Activated T-cell treated with anti-CD3 and anti-CD28 coated beads for 24 hours (primary cell): ENCODE measurements at regions not wholly inside any gene's neighbourhood (a gene's known extent, or its start where the extent isn't known, plus 50 kb on each side); places are given as distances from the start of the nearest gene placed in this dataset.

Experiments used
- DNase-seq: peaks from one replicate; pipeline ENCODE4 v3.0.0-alpha.2; 2020; ENCODE audit warnings: low read depth

DNA sequence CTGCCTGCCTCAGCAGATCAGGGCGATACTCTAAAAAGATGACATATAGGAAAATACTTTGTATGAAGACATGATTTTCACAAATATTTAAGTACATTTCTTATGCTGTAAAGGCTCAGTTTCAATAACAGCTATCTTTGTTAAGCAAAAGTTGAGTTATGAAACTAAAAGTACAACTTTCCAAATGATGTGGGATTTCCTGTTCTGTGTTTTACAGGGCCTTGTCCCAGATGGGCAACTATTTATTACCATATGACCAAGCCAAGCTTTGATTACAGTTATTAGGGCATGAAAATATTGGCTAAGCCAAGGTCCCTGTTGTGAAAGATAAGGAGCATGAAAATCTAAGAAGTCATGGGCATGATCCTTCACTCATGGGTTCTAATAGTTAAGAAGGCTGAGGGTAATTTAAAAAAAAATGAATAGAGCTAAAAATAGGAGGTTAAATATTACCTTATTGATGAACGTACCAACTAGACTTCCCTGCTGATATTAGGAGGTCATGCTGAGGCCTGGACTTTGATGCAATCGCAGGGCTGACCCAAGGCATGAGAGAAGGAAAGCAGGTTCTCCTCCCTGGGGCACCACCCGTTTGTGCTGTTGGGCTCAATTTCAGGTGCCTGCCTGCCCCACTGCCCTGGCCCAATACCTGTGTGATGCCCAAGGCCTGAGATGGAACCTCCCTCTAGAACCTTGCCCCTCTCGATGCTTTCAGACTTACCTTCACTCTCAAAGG lies 294.4 kb upstream of the PRDM1 start:
- no peak for DNase-seq

DNA sequence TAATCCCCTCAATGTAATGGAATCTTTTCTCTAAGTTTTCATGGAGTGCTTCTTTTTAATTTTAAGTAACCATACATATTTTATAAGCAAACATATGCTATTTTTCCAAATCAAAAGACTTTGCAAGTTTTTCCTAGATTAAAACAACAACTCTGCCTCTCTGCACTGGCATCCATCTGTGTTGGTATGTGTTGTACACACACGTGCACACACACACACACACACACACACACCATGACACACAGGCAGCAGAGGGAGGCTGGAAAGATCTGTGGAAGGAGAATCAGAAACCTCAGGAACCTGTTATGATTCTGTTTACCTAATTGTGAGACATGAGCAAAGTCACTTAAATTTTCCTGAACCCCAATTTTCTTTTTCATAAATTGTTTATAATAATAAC lies 295.0 kb upstream of the PRDM1 start:
- no peak for DNase-seq

DNA sequence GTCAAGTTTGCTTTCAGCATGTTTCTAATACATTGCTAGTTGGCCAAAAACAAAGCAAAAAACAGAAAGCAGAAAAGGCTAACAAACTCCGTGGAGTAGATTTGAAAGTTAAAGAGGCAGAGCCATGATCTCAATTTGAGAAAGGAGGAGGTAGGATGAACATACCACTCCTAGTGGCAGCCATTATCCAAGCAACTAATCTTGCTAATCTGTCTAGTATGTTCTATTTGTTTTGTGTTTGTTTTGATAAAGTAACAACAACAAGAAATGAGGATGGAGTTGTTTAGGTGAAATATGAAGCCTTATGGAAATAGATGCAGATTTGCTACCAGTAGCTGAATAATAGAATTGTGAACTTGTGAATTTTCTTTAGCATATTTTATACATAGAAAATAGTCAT lies 295.5 kb upstream of the PRDM1 start:
- DNase-seq = no peak

DNA sequence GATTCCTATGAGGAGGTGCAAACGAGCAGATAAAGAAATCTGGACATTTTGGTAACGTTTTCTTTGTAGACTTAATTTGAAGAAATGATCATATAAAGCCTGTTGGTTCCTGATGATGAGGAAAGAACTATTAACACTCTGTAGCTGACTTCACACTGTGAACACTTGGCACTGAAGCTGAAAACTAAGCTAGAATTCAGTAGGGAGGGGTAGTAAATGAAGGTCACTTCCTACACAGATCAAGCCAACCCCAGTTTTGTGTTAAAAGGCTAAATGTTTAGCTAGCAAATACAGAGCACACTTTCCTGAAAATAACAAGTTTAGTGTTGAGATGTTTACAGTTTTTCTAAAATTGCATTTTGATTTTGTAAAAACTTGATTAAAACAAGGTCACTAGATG lies 296.2 kb upstream of the PRDM1 start:
- no peak for DNase-seq

DNA sequence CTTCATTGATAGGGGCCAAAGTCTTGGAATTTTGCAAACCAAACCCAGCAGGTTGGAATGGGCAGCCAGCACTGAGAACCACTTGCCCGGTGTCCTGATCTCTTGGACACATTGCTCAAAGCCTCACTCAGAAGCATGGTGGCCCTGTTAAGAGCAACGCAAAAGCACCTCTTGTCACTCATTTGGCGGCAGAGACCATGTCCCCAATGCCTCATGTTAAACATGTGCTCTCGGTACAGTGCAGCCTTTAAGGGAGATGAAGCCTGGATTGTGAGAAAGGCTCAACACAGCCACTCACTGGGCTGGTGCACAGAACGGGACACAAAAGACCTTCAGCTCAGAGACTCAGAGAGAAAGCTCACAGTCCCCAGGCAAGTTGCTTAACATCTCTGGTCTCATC lies 298.4 kb upstream of the PRDM1 start:
- DNase-seq = no peak

DNA sequence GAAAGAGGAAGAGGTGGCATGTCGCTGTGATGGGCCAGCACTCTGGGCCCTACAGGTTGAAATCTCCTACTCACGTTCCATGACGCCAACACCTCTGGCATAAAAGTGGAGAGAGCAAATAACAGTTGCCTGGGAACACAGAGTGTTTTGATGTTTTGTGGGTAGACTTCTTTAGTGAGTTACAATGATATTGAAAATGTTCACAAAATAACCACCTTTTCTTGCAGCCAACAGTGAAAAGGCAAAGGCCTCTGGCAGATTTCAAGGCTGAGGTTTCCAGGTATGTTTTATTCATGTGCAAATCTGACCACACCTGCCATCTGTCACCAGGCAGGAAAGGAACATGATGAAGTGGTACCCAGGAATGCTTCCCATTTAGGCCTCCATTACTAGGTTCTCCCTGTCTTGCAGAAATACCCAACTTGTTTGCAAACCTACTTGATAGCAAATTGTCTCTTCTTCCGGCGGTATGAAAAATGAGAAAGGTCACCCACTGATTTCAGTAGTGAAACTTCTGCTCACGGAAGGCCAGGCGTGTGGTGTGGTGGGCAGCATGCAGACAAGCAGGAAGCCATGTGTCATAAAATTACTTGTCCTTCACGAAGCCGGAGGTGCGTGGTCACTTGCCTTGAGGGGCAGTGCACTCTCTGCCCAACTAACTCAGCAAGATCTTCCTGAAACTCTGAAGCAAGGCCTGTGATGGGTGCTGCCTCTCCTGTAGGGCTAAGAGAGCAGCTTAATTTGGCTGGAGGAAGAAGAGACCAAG lies 299.1 kb upstream of the PRDM1 start:
- DNase-seq = no peak

DNA sequence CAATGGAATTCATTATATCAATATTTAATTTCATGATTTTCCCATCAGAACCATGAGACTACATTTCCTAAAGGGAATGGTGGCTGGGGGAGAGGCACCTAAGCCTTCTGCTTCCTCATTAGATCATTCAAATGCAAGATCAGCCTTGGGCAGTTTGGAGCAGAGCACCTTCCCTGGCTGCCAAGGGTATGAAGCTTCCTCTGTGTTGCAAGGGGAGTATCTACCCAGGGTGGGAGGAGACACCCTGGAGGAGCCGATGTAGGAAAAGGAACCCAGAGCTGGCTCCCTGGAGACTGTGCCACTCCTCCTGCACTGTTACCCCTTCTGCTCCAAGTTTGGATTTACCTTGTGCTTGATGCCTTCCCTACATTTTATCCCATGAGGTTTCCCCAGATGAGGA lies 299.7 kb upstream of the PRDM1 start:
- no peak for DNase-seq

DNA sequence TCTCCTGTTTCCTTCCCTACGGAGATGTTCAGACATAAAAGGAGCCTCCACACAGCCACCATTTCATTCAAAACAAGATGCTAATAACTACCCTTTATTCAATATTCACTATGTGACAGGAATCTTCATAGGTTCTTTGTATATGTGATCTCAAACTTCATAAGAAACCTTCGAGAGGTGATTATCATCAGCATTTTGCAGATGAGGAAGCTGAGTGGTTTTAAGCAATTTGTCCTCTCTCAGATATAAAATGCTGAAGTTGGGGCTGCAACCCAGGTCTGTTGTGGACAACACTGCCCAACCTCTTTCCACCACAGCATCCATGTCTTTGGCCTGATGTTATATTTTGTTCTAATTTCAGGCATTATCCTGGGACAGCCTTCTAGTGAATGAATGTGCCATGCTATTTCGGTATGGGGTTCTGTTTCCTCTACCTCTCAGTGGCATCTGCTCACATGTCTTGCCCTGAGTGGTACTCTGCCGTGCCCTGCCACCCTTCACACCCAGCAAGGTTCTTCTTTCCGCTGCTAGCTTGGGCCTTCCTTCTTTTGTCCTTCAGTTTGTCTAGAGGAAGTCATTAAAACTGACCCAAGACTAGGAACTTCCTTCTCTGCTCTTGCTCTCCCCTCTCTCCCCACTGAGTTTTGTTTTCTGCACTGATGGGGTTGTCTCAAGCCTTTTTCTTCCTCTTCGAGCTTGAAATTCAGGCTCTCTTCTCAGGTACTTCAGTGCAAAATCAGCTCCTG lies 300.9 kb upstream of the PRDM1 start:
- no peak for DNase-seq

DNA sequence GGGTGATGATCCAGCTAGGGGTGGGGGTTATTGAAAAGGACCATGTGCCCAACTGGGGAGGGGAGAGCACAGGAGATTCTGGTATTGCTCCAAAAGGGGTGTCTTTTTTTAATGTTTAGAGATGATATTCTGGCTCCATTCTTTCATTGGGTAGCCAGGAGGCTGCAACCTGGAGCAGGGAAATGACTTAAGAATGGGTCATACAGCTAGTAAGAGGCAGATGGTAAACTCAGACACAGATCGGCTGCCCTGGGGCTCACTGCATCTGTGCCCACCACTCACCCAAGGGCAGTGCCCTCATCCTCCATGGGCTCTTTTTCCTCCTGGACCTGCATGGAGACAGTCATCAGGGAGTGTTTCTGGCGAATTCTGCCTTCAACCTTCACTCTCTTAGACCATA lies 302.0 kb upstream of the PRDM1 start:
- no peak for DNase-seq

DNA sequence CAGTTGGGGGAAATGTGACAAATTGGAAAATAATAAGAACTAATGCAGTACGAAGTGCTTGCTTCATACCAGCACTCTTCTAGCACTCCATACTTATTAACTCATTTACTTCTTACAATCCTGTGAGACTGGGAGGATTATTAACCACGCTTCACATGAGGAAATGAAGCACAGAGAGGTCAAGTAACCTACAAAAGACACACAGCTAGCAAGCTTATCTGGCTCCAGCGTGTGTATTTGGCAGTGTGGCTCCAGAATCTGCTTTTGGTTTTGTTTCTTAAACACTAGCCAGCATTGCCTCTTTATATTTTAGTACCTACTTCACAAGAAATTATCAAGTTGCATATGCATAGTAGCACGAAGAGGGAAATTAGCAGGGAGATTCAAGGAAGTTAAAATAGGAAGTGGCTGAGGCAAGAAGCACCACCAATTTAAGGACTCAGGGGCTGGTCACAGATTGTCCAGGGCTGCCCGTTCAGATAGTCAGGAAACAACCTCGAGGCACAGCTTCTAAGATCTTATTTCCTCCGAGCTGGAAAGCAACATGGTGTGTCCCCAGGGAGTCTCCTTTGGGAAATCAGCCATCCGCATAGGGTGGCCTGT lies 302.7 kb upstream of the PRDM1 start:
- DNase-seq = no peak

DNA sequence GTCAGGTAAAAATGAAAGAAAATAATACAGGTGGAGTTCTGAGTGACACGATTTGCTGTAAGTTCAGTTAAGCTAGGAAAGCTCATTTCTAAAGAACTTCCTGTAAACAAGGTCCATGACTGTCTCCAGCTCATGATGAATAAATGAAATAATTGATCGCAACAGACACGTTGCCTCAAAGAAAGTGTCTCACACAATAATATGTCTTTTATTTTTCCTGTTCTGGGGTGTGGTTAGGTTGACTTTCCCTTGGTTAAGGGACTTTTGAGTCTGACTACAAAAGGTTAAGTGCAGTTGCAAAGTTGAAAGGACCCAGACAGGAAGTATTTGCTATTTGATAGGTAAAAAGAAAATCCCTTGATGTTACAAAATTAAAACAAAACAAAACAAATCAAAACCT lies 304.2 kb upstream of the PRDM1 start:
- DNase-seq = no peak

DNA sequence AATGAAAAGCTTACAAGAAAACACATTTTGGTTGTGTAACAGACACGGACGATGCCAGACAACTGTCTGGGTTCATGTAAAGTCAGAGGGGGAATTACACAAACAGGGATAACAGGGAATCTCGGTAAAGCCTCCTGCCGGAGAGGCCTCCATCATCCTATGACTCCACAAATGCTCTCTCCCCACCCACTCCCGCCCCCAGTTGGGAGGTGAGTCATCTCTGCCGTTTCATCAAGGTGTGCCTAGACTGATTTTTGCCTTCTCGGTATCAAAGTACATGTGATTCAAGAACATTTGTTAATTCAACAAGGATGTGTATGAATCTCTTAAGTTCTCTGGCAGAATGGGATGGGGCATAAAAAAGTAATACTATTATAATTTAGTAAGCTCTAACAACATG lies 304.9 kb upstream of the PRDM1 start:
- peak; percentile 37 for DNase-seq

DNA sequence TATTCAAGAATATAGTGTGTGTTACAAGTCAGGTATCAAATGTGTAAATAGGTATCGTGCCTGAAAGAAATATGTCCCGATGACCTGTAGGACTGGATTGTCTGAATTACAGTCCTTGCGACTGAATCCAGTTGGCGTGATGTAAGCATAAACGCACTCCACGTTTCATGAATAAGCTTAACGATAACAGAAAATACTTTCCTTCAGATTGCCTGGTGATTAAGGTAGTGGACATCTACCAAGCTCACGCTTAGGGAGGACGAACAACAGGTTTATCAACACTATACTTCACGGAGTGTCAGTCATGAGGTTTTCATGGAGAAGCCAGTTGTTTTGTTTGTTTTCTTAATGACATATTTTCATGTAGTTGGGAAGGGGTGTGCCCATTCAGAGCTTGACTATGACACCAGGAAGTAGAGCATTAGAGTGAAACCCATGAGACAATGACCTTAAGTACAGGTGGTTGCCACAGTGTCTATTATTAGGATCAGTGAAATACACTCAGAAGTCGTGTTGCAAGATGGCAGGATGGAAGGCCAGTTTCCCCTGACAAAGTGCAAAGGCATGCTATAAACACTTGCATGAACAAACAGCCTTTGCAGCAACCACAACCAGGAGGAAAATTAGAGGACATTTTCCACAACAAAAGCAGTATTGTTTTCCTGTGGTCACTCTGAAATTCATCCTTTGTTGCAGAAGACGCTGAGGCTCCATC lies 305.8 kb upstream of the PRDM1 start:
- DNase-seq = no peak

DNA sequence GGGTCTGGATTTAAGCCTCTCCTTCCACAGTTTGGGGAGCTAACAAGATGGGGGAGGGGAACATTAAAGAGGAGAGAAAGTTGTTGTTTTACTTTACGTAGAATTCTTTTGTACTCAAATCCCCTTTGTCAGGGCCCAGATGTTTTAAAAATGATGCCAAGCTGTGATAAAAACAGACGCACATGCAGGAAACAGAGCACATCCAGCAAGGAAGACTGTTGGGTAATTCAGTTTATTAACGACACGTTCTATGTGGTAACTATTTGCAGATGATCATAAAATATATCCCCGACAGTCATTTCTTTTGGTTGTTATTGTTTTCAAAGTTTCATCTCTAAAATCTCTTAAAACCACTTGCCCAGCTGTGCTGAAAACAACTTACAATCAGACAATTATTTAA lies 307.0 kb upstream of the PRDM1 start:
- no peak for DNase-seq

DNA sequence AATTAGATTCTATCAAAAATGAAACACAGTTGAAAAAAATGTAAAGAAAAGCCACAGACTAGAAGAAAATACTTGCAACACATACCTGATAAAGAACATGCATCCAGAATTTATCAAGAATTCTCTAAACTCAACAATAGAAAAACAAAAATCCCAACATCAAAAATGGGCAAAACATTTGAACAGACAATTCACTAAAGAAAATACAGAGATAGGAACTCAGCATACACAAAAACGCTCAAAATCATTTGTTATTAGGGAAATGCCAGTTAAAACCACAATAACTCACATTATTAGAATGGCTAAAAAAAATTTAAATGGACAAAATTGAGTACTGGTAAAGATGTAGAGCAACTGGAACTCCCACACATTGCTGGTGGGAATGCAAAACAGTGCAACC lies 311.0 kb upstream of the PRDM1 start:
- no peak for DNase-seq

DNA sequence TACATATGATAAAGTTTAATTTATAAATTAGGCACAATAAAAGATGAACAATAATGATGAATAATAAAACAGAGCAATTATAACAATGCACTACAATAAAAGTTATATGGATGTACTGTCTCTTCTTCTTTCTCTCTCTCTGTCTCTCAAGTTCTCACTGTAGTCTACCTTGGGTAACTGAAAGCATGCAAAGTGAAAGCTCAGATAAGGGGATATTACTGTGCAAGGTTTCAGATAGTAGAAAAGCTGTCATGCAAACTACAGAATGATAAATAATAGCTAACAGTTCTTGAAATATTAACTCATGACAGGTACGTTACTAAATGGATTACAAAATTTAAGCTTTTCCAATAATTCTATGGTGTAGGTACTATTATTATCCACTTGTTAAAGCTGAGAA lies 311.9 kb upstream of the PRDM1 start:
- no peak for DNase-seq

DNA sequence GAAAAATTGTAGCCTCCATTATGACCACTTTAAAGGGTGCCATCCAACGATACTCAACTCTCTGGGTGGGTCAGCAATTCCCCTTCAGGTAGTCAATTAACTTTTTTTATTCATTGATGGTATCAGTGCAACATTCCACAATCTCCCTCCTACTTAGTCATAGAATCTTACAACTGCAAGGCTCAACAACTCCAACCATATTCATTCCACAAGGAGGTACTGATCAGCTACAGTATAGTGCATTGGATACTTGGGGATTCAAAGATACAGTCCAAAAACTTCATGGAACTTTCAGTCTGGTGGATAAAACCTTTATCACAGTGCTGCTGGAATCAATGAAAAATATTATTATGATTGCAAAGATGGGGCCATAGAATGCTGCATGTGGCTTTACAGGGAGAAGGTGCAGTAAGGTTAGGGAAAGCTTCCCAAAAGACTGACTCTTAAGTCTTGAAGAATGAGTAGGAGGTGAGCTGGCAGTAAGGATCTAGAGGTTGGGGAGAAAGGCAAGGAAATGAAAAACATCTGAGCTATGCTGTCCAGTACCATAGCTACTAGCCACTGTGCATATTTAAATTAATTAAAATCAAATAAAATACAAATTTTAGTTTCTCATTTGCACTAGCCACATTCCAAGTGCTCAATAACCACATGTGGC lies 314.7 kb upstream of the PRDM1 start:
- no peak for DNase-seq

DNA sequence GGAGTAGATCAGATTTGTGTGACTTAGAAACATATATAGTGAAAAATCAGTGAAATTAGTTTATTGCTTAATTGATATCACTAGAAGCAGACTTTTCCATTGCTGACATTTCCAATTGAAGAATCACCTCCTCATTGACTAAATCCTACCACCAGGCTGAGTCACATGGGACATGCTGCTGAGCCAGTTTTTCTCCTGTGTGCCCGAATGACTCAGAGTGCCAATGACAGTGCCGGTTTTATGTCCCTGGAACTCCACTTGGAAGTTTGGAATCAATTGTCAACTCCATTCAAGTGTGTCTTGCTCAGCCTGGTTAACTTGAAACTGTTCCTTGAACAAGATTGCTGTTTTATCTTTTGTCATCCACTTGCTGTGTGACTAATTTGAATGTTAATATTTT lies 316.1 kb upstream of the PRDM1 start:
- DNase-seq = no peak

DNA sequence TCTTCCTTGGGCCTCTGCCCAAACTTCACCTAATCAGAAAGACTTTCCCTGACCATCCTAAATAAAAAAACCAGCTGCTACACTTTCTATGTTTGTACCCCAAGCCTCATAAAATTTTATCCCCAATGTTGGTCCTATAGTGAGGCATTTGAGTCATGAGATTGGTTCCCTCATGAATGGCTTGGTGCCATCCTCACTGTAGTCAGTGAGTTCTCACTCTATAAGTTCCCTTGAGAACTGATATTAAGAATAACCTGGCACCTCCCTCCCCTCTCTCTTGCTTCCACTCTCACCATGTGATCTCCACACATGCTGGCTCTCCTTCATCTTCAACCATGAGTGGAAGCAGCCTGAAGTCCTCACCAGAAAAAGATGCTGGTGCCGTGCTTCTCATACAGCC lies 316.9 kb upstream of the PRDM1 start:
- DNase-seq = no peak

DNA sequence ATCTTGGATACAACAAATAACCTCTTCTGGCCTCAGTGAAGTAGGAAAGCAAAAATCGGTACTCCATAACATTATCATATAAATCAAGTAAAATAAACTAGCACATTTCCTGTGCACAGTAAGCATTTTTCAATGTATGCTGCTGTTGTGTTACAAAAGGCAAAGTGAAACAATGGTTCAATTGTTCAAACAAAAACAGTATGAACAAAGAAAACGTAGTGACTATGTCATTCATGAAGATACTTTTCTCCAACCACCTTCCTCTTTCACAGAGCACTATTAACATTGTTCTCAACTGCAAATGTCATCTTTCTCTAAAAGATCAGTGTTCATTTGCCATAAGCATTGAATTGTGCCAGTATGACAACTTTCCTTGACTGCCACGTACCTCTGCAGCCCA lies 318.6 kb upstream of the PRDM1 start:
- no peak for DNase-seq

DNA sequence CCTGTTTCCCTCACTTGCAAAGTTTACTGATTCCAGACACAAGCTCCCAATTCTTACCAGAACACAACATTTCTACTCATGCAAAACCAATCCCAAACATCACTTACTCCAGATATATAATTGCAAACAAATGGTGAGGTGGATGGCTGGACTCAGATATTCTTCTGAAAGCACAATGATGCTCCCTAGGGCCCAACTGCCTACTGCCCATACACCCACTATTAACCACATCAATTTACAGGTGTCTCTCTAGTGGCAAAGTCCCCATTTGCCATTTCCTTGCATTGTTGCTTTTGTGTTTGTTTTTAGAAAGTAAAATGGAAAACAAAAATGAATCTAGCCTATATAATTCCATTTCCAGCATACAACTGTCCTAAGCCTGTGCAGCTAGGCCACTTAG lies 320.9 kb upstream of the PRDM1 start:
- no peak for DNase-seq

DNA sequence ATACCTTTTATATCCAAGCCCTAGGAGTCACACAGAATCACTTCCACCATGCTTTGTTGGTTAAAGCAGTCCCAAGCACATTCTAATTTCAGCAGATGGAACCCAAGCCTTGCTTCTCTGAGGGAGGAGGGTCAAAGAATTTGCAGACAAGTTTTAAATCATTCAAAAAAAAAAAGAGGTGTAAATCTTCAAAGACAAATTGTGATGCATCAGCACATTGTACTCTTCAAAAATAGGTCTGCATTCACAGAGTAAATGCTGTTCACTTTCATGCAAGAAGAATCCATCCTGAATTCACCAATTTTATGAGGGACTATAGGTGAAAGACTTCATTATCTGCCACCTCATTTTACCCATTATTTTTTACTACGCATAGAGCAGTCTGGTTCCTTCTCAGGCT lies 321.8 kb upstream of the PRDM1 start:
- DNase-seq = no peak
